ENCODE measurements at regions not wholly inside any gene's neighbourhood (a gene's known extent, or its start where the extent isn't known, plus 50 kb on each side); places are given as distances from the start of the nearest gene placed in this dataset.

- H3K9me3 ChIP-seq (ENCODE audit: control insufficient read depth in 2 of 2, insufficient read depth in 1 of 2, low read length in 1 of 2): no peaks in the 10 kb centered on the region
- H3K4me3 ChIP-seq (ENCODE audit: low read length in 2 of 2): no peak overlapping the region
- no peak overlapping the region for H3K27ac ChIP-seq (ENCODE audit: low read depth in 1 of 2, low read length in 1 of 2)
- no peaks in the 10 kb centered on the region for H3K4me1 ChIP-seq (ENCODE audit: control insufficient read depth in 2 of 2, insufficient read depth in 2 of 2, low read length in 2 of 2)
- WGBS: 81% methylated on average over 3 of the region's 3 CpGs
- no peaks in the 10 kb centered on the region for H3K36me3 ChIP-seq (ENCODE audit: control insufficient read depth in 2 of 2, insufficient read depth in 2 of 2, low read length in 1 of 2)
- no peak for DNase-seq (ENCODE audit: low read depth in 6 of 9, low spot score in 9 of 9)
- no peaks in the 10 kb centered on the region for H3K27me3 ChIP-seq (ENCODE audit: control insufficient read depth in 2 of 2, insufficient read depth in 1 of 2, low read length in 1 of 2)
These were observed 718.2 kb upstream of the GRM7 start for GRCh38 chr3:6142707-6143106.

GRCh38 chr3:6147883-6148282 is 713.0 kb upstream of the GRM7 start:
- Histone ChIP-seq H3K9me3 (ENCODE audit: control insufficient read depth in 2 of 2, insufficient read depth in 1 of 2, low read length in 1 of 2) (no peaks in the 10 kb centered on the region), H3K27ac (ENCODE audit: low read depth in 1 of 2, low read length in 1 of 2) (no peak overlapping the region), H3K27me3 (ENCODE audit: control insufficient read depth in 2 of 2, insufficient read depth in 1 of 2, low read length in 1 of 2) (no peaks in the 10 kb centered on the region), H3K4me3 (ENCODE audit: low read length in 2 of 2) (no peak overlapping the region), H3K36me3 (ENCODE audit: control insufficient read depth in 2 of 2, insufficient read depth in 2 of 2, low read length in 1 of 2) (no peaks in the 10 kb centered on the region), H3K4me1 (ENCODE audit: control insufficient read depth in 2 of 2, insufficient read depth in 2 of 2, low read length in 2 of 2) (no peaks in the 10 kb centered on the region)
- no peak for DNase-seq (ENCODE audit: low read depth in 6 of 9, low spot score in 9 of 9)
- WGBS: 95% methylated on average over 6 of the region's 6 CpGs

- Histone ChIP-seq H3K27me3 (ENCODE audit: control insufficient read depth in 2 of 2, insufficient read depth in 1 of 2, low read length in 1 of 2) (no peaks in the 10 kb centered on the region), H3K27ac (ENCODE audit: low read depth in 1 of 2, low read length in 1 of 2) (no peak overlapping the region)
- WGBS: 81% methylated on average over 4 of the region's 4 CpGs
These were observed 705.1 kb upstream of the GRM7 start for GRCh38 chr3:6155650-6156338.

GRCh38 chr3:6165951-6166350 is 695.0 kb upstream of the GRM7 start:
- H3K4me1 ChIP-seq (ENCODE audit: control insufficient read depth in 2 of 2, insufficient read depth in 2 of 2, low read length in 2 of 2): no peaks in the 10 kb centered on the region
- H3K36me3 ChIP-seq (ENCODE audit: control insufficient read depth in 2 of 2, insufficient read depth in 2 of 2, low read length in 1 of 2): no peaks in the 10 kb centered on the region
- no peak overlapping the region for H3K4me3 ChIP-seq (ENCODE audit: low read length in 2 of 2)
- WGBS: 88% methylated on average over 6 of the region's 6 CpGs
- no peaks in the 10 kb centered on the region for H3K27me3 ChIP-seq (ENCODE audit: control insufficient read depth in 2 of 2, insufficient read depth in 1 of 2, low read length in 1 of 2)
- H3K9me3 ChIP-seq (ENCODE audit: control insufficient read depth in 2 of 2, insufficient read depth in 1 of 2, low read length in 1 of 2): no peaks in the 10 kb centered on the region
- no peak for DNase-seq (ENCODE audit: low read depth in 6 of 9, low spot score in 9 of 9)
- H3K27ac ChIP-seq (ENCODE audit: low read depth in 1 of 2, low read length in 1 of 2): no peak overlapping the region

More at GRCh38 chr3:6155650-6156338, 705.1 kb upstream of the GRM7 start:
- no peaks in the 10 kb centered on the region for H3K4me1 ChIP-seq (ENCODE audit: control insufficient read depth in 2 of 2, insufficient read depth in 2 of 2, low read length in 2 of 2)
- no peaks in the 10 kb centered on the region for H3K36me3 ChIP-seq (ENCODE audit: control insufficient read depth in 2 of 2, insufficient read depth in 2 of 2, low read length in 1 of 2)
- no peak overlapping the region for H3K4me3 ChIP-seq (ENCODE audit: low read length in 2 of 2)
- no peaks in the 10 kb centered on the region for H3K9me3 ChIP-seq (ENCODE audit: control insufficient read depth in 2 of 2, insufficient read depth in 1 of 2, low read length in 1 of 2)
- no peak for DNase-seq (ENCODE audit: low read depth in 6 of 9, low spot score in 9 of 9)

GRCh38 chr3:6168256-6168655 is 692.7 kb upstream of the GRM7 start:
- Histone ChIP-seq H3K27ac (ENCODE audit: low read depth in 1 of 2, low read length in 1 of 2) (no peak overlapping the region), H3K4me1 (ENCODE audit: control insufficient read depth in 2 of 2, insufficient read depth in 2 of 2, low read length in 2 of 2) (no peaks in the 10 kb centered on the region), H3K36me3 (ENCODE audit: control insufficient read depth in 2 of 2, insufficient read depth in 2 of 2, low read length in 1 of 2) (no peaks in the 10 kb centered on the region), H3K27me3 (ENCODE audit: control insufficient read depth in 2 of 2, insufficient read depth in 1 of 2, low read length in 1 of 2) (no peaks in the 10 kb centered on the region), H3K9me3 (ENCODE audit: control insufficient read depth in 2 of 2, insufficient read depth in 1 of 2, low read length in 1 of 2) (no peaks in the 10 kb centered on the region), H3K4me3 (ENCODE audit: low read length in 2 of 2) (no peak overlapping the region)
- no peak for DNase-seq (ENCODE audit: low read depth in 6 of 9, low spot score in 9 of 9)
- 42% methylated on average over 8 of the region's 8 CpGs for WGBS

GRCh38 chr3:6172871-6173642 is 687.9 kb upstream of the GRM7 start:
- no peak overlapping the region for H3K4me3 ChIP-seq (ENCODE audit: low read length in 2 of 2)
- DNase-seq (ENCODE audit: low read depth in 6 of 9, low spot score in 9 of 9): no peak
- no peaks in the 10 kb centered on the region for H3K27me3 ChIP-seq (ENCODE audit: control insufficient read depth in 2 of 2, insufficient read depth in 1 of 2, low read length in 1 of 2)
- H3K9me3 ChIP-seq (ENCODE audit: control insufficient read depth in 2 of 2, insufficient read depth in 1 of 2, low read length in 1 of 2): no peaks in the 10 kb centered on the region
- no peaks in the 10 kb centered on the region for H3K36me3 ChIP-seq (ENCODE audit: control insufficient read depth in 2 of 2, insufficient read depth in 2 of 2, low read length in 1 of 2)
- no peak overlapping the region for H3K27ac ChIP-seq (ENCODE audit: low read depth in 1 of 2, low read length in 1 of 2)
- no peaks in the 10 kb centered on the region for H3K4me1 ChIP-seq (ENCODE audit: control insufficient read depth in 2 of 2, insufficient read depth in 2 of 2, low read length in 2 of 2)
- WGBS: 93% methylated on average over 6 of the region's 6 CpGs

GRCh38 chr3:6177417-6177816 is 683.5 kb upstream of the GRM7 start:
- DNase-seq (ENCODE audit: low read depth in 6 of 9, low spot score in 9 of 9): no peak
- no peaks in the 10 kb centered on the region for H3K4me1 ChIP-seq (ENCODE audit: control insufficient read depth in 2 of 2, insufficient read depth in 2 of 2, low read length in 2 of 2)
- no peaks in the 10 kb centered on the region for H3K9me3 ChIP-seq (ENCODE audit: control insufficient read depth in 2 of 2, insufficient read depth in 1 of 2, low read length in 1 of 2)
- H3K27ac ChIP-seq (ENCODE audit: low read depth in 1 of 2, low read length in 1 of 2): no peak overlapping the region
- 96% methylated on average over 1 of the region's 1 CpG for WGBS
- no peaks in the 10 kb centered on the region for H3K27me3 ChIP-seq (ENCODE audit: control insufficient read depth in 2 of 2, insufficient read depth in 1 of 2, low read length in 1 of 2)
- no peaks in the 10 kb centered on the region for H3K36me3 ChIP-seq (ENCODE audit: control insufficient read depth in 2 of 2, insufficient read depth in 2 of 2, low read length in 1 of 2)
- H3K4me3 ChIP-seq (ENCODE audit: low read length in 2 of 2): no peak overlapping the region

GRCh38 chr3:6179761-6180160 is 681.2 kb upstream of the GRM7 start:
- Histone ChIP-seq H3K4me3 (ENCODE audit: low read length in 2 of 2) (no peak overlapping the region), H3K36me3 (ENCODE audit: control insufficient read depth in 2 of 2, insufficient read depth in 2 of 2, low read length in 1 of 2) (no peaks in the 10 kb centered on the region), H3K27ac (ENCODE audit: low read depth in 1 of 2, low read length in 1 of 2) (no peak overlapping the region), H3K27me3 (ENCODE audit: control insufficient read depth in 2 of 2, insufficient read depth in 1 of 2, low read length in 1 of 2) (no peaks in the 10 kb centered on the region), H3K4me1 (ENCODE audit: control insufficient read depth in 2 of 2, insufficient read depth in 2 of 2, low read length in 2 of 2) (no peaks in the 10 kb centered on the region), H3K9me3 (ENCODE audit: control insufficient read depth in 2 of 2, insufficient read depth in 1 of 2, low read length in 1 of 2) (no peaks in the 10 kb centered on the region)
- 89% methylated on average over 3 of the region's 3 CpGs for WGBS
- no peak for DNase-seq (ENCODE audit: low read depth in 6 of 9, low spot score in 9 of 9)

- no peak for DNase-seq (ENCODE audit: low read depth in 6 of 9, low spot score in 9 of 9)
- Histone ChIP-seq H3K27ac (ENCODE audit: low read depth in 1 of 2, low read length in 1 of 2) (no peak overlapping the region), H3K36me3 (ENCODE audit: control insufficient read depth in 2 of 2, insufficient read depth in 2 of 2, low read length in 1 of 2) (no peaks in the 10 kb centered on the region), H3K4me1 (ENCODE audit: control insufficient read depth in 2 of 2, insufficient read depth in 2 of 2, low read length in 2 of 2) (no peaks in the 10 kb centered on the region), H3K27me3 (ENCODE audit: control insufficient read depth in 2 of 2, insufficient read depth in 1 of 2, low read length in 1 of 2) (no peaks in the 10 kb centered on the region), H3K4me3 (ENCODE audit: low read length in 2 of 2) (no peak overlapping the region), H3K9me3 (ENCODE audit: control insufficient read depth in 2 of 2, insufficient read depth in 1 of 2, low read length in 1 of 2) (no peaks in the 10 kb centered on the region)
These were observed 680.7 kb upstream of the GRM7 start for GRCh38 chr3:6180171-6180570.
